ENCODE measurements at regions not wholly inside any gene's neighbourhood (a gene's known extent, or its start where the extent isn't known, plus 50 kb on each side); places are given as distances from the start of the nearest gene placed in this dataset.

DNA sequence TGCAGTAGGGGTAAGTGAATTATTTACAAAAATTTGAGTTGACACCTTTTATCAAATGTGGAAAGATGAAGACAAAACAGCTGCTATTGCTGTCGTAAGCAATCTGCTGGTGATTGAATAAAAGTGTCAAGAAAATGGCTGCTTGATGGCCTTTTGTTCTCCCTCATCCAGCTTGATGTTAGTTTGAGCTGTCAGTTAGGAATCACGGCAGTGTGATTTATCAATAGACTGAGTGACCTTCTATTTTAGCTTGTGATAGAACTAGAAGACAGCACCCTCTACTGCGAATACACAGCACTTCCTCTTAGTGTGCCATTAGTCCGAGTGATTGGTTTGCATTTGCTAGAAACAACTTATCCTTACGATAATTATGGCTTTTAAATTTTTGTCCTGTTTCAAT lies 76.3 kb downstream of the MZT1 start:
- TF ChIP-seq CTCF (conservative IDR thresholded peaks at IDR 0.05; ENCODE audit: low read depth, low read length) (peak; percentile 39; the same call in 1 of the 2 replicates), EZH2 (IDR thresholded peaks at IDR 0.05; ENCODE audit: low read length, unreplicated experiment) (no peak)
